ENCODE measurements at regions not wholly inside any gene's neighbourhood (a gene's known extent, or its start where the extent isn't known, plus 50 kb on each side); places are given as distances from the start of the nearest gene placed in this dataset.

DNA sequence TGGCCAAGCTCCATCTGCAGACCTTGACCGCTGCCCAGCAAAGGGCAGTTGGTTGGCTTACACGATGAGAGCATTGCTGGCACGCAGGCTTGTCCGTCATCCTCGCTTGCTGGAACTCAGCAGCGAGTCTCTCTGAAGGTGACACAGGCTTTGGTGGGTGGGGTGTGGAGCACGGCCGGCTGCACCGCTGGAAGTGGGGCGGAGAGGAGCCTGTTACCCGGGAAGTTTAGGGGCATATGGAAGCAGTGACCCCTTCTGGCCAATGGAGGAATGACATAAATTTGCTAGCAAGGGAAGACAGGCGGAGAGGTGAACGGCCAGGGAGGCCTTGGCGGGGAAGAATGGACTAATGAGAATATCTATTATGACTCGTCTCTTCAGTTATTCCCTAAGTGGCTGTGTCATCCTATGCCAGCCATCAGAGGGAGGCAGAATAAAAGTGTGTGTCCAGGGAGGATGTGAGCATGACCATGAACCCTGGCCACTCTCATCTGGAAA, 65.9 kb upstream of the SDK2 start:
- peak; percentile 87 for ATAC-seq
- Histone ChIP-seq H3K4me3 (no peak overlapping the region), H3K36me3 (ENCODE audit: low read depth) (no peaks in the 10 kb centered on the region), H3K4me1 (ENCODE audit: low read depth) (no peaks in the 10 kb centered on the region), H3K9me3 (no peaks in the 10 kb centered on the region)
- peak; percentile 51 for TF ChIP-seq CTCF (IDR thresholded peaks at IDR 0.05)
- peak in 2 of 3 donors; percentile 62 to 92 for DNase-seq
- intact Hi-C loops (cut with DNase I, micrococcal nuclease), result no loop called here

DNA sequence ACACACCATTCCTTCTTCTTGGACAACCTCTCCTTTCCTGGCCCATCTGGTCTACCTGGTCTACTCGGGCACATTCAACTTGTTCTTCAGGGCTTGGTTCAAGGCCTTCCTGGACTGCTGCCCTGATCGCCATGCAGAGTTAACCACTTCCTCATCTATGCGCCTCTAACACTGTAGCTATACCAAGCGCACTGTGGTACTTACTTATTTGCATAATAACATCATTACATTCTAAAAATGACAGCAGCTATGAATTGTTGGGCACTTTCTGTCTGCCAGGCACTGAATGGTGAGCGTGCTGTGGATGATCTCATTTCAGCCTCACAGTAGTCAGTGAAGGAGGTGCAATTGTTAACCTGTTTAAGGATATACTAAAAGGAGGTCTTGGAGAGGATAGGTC, 66.9 kb upstream of the SDK2 start:
- intact Hi-C loops (cut with DNase I, micrococcal nuclease), result no loop called here
- ATAC-seq, result peak; percentile 42
- H3K4me1 ChIP-seq (ENCODE audit: low read depth), result no peaks in the 10 kb centered on the region

GRCh38 chr17:73711916-73712315, 67.7 kb upstream of the SDK2 start:
- no peaks in the 10 kb centered on the region for H3K36me3 ChIP-seq (ENCODE audit: low read depth)
- ATAC-seq (no peak), DNase-seq (no peak)
- no peaks in the 10 kb centered on the region for H3K9me3 ChIP-seq
- H3K4me1 ChIP-seq (ENCODE audit: low read depth), result no peaks in the 10 kb centered on the region
- intact Hi-C loops (cut with DNase I, micrococcal nuclease), result no loop called here
- H3K4me3 ChIP-seq, result no peak overlapping the region
- no peak for TF ChIP-seq CTCF (IDR thresholded peaks at IDR 0.05)

More for the DNA sequence above, 66.9 kb upstream of the SDK2 start:
- no peak overlapping the region for H3K4me3 ChIP-seq
- no peaks in the 10 kb centered on the region for H3K9me3 ChIP-seq
- no peak for DNase-seq
- no peaks in the 10 kb centered on the region for H3K36me3 ChIP-seq (ENCODE audit: low read depth)
- no peak for TF ChIP-seq CTCF (IDR thresholded peaks at IDR 0.05)

- no peak for DNase-seq
- intact Hi-C loops (cut with DNase I, micrococcal nuclease), result no loop called here
- Histone ChIP-seq H3K4me1 (ENCODE audit: low read depth) (no peaks in the 10 kb centered on the region), H3K9me3 (no peaks in the 10 kb centered on the region), H3K36me3 (ENCODE audit: low read depth) (no peaks in the 10 kb centered on the region), H3K4me3 (no peak overlapping the region)
- ATAC-seq, result no peak
- TF ChIP-seq CTCF (IDR thresholded peaks at IDR 0.05), result no peak
Measured at GRCh38 chr17:73713136-73713535, 68.9 kb upstream of the SDK2 start.

DNA sequence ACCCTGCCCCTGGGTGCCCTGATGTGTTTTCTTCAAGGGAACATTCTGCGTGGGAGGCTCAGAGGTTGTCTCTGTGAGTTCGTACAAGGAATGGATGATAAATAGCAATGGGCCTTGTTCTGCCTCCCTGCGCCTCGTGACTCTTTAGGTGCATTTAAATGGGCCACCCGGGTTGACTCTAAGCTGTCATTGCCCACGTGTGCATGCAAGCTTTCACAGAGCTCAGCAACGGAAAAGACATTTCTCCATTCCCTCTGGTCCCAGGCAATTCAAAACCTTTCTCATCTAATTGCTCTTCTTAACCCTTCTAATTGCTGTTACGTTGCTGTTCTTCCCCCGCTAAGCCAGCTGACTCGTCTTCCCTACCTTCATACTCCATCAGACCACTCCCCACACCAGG, 71.5 kb upstream of the SDK2 start:
- peaks cover 4% of the 10 kb centered on the region for H3K4me1 ChIP-seq (ENCODE audit: low read depth)
- no peak for TF ChIP-seq CTCF (IDR thresholded peaks at IDR 0.05)
- H3K36me3 ChIP-seq (ENCODE audit: low read depth), result no peaks in the 10 kb centered on the region
- H3K4me3 ChIP-seq, result no peak overlapping the region
- no peak for ATAC-seq
- no peaks in the 10 kb centered on the region for H3K9me3 ChIP-seq
- DNase-seq, result no peak
- intact Hi-C loops (cut with DNase I, micrococcal nuclease), result no loop called here

DNA sequence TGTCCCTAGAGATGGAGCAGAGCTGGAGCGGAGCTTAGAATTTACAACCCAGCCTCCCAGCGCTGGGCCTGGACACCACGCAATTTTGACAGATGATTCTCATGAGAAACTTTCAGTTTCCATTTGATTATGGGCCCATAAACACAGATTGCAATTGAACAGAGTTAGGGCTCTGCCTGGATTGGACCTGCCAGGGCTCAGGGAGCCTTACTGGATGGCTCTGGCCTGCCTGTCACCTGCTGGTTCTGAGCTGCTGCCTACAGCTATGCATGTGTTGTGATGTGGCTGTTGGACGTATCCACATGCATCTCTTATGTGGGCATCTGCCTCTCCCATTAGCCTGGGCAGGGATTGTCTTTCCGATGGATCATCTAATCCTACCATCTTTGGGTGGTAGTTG, 73.4 kb upstream of the SDK2 start:
- Histone ChIP-seq H3K4me1 (ENCODE audit: low read depth) (peaks cover 4% of the 10 kb centered on the region), H3K4me3 (no peak overlapping the region), H3K9me3 (no peaks in the 10 kb centered on the region), H3K36me3 (ENCODE audit: low read depth) (no peaks in the 10 kb centered on the region)
- no peak for DNase-seq
- peak; percentile 44 for ATAC-seq
- intact Hi-C loops (cut with DNase I, micrococcal nuclease), result no loop called here
- TF ChIP-seq CTCF (IDR thresholded peaks at IDR 0.05), result no peak
